SJSA1 (cell line): ENCODE measurements at regions not wholly inside any gene's neighbourhood (a gene's known extent, or its start where the extent isn't known, plus 50 kb on each side); places are given as distances from the start of the nearest gene placed in this dataset.

Experiments
- DNase-seq, 2 experiments: peaks; one replicate each; pipeline ENCODE4 v3.0.0-alpha.2; 2015 to 2020; ENCODE audit warnings: low spot score in 2 of 2, low read depth in 1 of 2
- H3K27ac ChIP-seq: fragments of 250-450 bp; sonication (Bioruptor Pico); 2 replicates; pipeline ENCODE4 v1.5.1; 2020; ENCODE audit warnings: mild to moderate bottlenecking, moderate library complexity
- H3K27me3 ChIP-seq: fragments of 250-450 bp; sonication (Bioruptor Pico); replicated peaks from 2 replicates; pipeline ENCODE4 v1.5.1; 2020; ENCODE audit warnings: mild to moderate bottlenecking, moderate library complexity
- H3K36me3 ChIP-seq: fragments of 250-450 bp; sonication (Bioruptor Pico); 2 replicates; pipeline ENCODE4 v1.5.1; 2020; ENCODE audit warnings: mild to moderate bottlenecking
- H3K4me1 ChIP-seq: fragments of 250-450 bp; sonication (Bioruptor Pico); replicated peaks from 2 replicates; pipeline ENCODE4 v1.6.1; 2021; ENCODE audit warnings: mild to moderate bottlenecking
- H3K4me3 ChIP-seq: fragments of 250-450 bp; sonication (Bioruptor Pico); 2 replicates; pipeline ENCODE4 v1.5.1; 2020; ENCODE audit warnings: mild to moderate bottlenecking
- H3K9me3 ChIP-seq: fragments of 250-450 bp; sonication (Bioruptor Pico); replicated peaks from 2 replicates; pipeline ENCODE4 v1.5.1; 2020; ENCODE audit warnings: mild to moderate bottlenecking

DNA sequence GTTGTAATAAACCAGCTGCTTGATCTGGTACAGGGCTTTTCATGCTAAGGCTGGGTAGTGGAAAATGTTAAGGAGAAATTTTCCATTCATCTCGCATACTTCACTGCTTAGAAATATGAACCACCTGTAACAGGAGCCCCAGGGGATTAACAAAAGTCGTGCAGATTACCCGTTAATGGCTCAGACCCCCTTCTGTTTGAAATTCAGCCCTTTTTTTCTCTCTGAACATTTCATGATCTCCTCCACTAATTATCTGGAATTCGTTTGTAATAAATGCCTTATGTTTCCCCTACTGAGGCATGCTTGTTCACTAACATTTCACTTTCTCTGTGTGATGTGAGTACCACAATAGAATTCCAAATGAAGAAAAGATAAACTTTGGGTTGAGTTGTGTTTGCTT lies 336.4 kb upstream of the HSF2 start:
- Histone ChIP-seq H3K27ac (no peak overlapping the region), H3K9me3 (no peaks in the 10 kb centered on the region), H3K4me3 (no peak overlapping the region), H3K4me1 (peaks cover 6% of the 10 kb centered on the region; the same call in 1 of the 2 replicates), H3K27me3 (no peaks in the 10 kb centered on the region), H3K36me3 (no peaks in the 10 kb centered on the region)
- peak in 1 of 2 experiments; percentile 52 for DNase-seq

DNA sequence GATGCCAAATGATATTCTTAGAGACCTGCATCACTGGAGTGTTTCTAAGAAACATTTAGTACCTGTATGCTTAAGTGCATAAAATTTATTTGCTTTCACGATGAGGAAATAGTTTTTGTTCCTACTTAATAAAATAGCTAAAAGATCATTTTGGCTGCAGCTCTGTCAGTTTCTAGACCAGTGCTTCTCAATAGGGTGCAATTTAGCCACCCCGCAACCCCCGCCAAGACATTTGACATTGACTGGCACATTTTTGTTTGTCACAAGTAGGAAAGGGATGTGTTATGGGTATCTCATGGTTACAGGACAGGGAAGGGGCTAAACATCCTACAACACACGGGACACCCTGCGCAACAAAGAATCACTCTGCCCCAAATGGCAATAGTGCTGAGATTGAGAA lies 335.7 kb upstream of the HSF2 start:
- H3K36me3 ChIP-seq, result no peaks in the 10 kb centered on the region
- no peak for DNase-seq
- no peak overlapping the region for H3K4me3 ChIP-seq
- H3K4me1 ChIP-seq, result peaks cover 6% of the 10 kb centered on the region; the same call in 1 of the 2 replicates
- H3K27me3 ChIP-seq, result no peaks in the 10 kb centered on the region
- H3K9me3 ChIP-seq, result no peaks in the 10 kb centered on the region
- no peak overlapping the region for H3K27ac ChIP-seq

DNA sequence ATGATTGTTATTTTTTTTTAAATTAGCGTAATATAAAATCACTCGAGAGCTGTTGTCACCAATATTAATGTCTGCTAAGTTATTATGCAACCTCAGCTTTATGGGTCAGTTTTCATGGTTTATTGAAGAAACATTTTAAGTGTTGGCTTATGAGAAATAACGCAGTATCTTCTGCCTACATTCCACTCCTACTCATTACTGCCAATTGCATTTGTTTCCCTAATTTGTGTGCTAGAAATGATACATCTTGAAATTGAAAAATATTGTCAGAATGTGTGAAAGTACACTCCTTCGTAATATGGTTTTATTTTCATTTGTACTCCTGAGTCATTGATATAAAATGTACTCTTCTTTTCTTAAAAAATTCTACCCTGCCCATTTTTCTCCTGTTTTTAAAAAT lies 333.3 kb upstream of the HSF2 start:
- H3K4me3 ChIP-seq, result no peak overlapping the region
- no peak overlapping the region for H3K27ac ChIP-seq
- DNase-seq, result no peak
- H3K36me3 ChIP-seq, result no peaks in the 10 kb centered on the region
- no peaks in the 10 kb centered on the region for H3K9me3 ChIP-seq
- H3K4me1 ChIP-seq, result peaks cover 6% of the 10 kb centered on the region; the same call in 1 of the 2 replicates
- H3K27me3 ChIP-seq, result no peaks in the 10 kb centered on the region

DNA sequence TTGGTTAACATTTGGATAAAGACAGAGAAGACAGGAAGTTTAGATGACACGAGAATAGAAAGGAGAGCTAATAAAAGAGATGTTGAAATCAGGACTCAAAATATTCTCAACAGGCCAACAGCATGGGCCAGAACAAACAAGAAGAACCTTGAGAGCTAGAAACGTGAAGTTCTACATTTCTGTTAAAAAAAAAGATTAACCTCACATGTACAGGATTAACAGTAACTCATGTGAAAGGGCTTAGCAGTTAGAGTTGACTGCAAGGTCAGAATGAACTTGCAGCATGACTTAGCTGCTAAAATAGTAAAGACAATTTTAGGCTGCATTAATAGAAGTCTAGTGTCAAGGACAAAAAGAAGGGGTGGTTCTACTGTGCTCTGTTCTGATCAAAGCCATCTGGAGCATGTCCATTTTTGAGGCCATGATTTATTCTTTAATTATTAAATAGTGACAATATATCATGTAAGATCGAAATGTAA lies 331.1 kb upstream of the HSF2 start:
- Histone ChIP-seq H3K4me3 (no peak overlapping the region), H3K9me3 (no peaks in the 10 kb centered on the region), H3K27me3 (no peaks in the 10 kb centered on the region), H3K4me1 (peaks cover 6% of the 10 kb centered on the region; the same call in 1 of the 2 replicates), H3K27ac (no peak overlapping the region), H3K36me3 (no peaks in the 10 kb centered on the region)
- no peak for DNase-seq

DNA sequence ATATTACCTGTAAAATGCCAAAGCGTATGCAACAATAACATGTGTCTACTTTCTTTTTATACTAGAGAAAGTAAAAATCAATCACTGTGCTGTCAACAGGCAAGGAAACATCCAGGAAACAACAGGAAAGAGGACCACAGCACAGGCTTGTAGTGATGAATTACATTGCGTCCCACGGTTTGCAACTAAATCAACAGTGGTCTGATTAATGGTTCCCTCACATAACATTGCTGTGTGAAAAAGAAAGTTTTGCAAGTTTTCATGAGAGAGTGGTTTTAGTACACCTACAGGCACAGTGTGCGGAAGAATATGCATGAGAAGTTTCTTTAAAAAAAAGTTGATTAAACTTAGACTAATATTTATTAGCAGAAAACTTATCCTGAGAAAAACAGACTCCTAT lies 329.5 kb upstream of the HSF2 start:
- Histone ChIP-seq H3K4me1 (no peaks in the 10 kb centered on the region), H3K4me3 (no peak overlapping the region), H3K27me3 (no peaks in the 10 kb centered on the region), H3K27ac (no peak overlapping the region), H3K9me3 (no peaks in the 10 kb centered on the region), H3K36me3 (no peaks in the 10 kb centered on the region)
- no peak for DNase-seq

DNA sequence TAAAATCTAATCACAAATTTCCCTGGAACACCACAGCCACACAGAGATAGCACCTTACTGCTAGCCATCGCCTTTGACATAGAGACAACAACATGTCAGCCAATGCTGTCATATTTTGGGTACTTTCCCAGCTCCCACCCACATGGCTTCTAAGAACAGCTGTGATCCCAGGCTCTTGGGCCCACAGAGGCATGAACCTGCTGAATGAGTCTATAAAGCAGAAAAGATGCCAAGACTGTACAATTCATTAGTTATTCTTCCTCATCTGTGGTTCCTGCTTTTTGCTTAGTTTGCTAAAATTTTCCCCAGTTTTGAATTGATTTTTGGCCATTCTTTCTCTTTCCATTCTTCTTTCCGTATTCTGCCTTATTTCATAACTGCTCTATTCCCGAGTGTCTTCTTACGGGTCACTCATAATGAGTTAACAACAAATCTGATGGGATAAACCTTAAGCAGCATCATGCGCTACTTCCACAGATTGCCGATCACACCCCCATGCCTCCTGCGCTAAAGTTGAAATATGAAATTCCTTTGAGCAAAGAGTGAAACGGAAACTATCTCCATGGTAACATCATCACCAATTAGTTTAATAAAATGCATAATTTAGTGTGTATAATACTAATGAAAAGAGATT lies 327.3 kb upstream of the HSF2 start:
- no peaks in the 10 kb centered on the region for H3K4me1 ChIP-seq
- no peak overlapping the region for H3K27ac ChIP-seq
- no peak overlapping the region for H3K4me3 ChIP-seq
- H3K9me3 ChIP-seq, result no peaks in the 10 kb centered on the region
- DNase-seq, result no peak
- H3K36me3 ChIP-seq, result no peaks in the 10 kb centered on the region
- no peaks in the 10 kb centered on the region for H3K27me3 ChIP-seq

DNA sequence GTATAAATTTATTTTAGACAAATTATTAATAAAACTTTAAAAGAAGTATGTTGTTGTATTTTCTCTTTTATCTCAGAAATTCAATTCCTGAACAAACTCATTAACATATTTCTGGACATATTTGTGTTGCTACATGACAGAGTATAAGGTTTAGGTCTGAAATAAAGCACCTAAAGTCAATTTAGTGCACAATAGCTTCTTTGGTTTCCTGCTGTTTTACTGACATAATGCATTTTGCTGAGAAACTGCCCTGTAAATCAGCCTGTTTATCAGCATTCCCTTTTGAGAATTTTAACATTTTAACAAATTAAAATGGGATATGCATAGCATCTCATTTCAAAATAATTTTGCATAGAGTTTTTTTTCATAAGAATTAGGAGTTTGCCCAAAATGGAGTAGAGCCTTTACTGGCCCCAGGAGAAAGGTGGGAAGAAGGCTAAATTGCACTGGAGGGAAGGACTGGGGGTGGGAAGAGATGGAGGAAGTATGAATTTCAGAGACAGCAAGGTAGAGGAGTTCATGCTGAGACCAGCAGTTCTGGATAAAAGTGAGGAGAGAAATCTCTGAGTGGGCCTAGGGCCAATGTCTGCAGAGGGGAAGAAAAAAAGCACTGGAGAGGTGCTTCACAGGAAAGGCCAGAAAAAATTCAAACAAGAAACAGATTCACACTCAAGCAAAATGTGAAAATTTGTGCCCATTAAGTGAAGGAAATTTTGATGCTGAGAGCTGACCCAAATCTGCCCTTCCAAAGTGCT lies 324.2 kb upstream of the HSF2 start:
- Histone ChIP-seq H3K4me3 (no peak overlapping the region), H3K27me3 (no peaks in the 10 kb centered on the region), H3K9me3 (no peaks in the 10 kb centered on the region), H3K4me1 (no peaks in the 10 kb centered on the region), H3K27ac (no peak overlapping the region), H3K36me3 (no peaks in the 10 kb centered on the region)
- no peak for DNase-seq

DNA sequence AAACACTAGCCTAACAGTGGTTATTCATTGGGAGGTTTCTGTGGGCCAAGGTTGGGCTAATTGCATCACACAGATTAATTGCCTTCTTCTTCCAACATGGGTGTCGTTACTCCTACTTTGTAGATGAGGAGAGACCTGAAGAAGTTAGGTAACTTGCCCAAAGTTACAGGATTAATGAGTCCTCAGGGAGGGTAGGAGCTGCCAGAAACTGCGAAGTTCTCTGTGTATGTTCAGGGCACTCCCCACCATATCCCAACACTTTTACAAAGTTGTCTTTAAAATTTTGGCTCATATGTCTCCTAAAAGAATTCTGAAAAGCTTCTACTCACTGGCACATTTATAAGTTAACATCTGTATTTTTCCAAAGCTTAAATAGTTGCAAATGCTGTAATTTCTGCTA lies 323.5 kb upstream of the HSF2 start:
- DNase-seq, result no peak
- Histone ChIP-seq H3K27ac (no peak overlapping the region), H3K4me3 (no peak overlapping the region)

DNA sequence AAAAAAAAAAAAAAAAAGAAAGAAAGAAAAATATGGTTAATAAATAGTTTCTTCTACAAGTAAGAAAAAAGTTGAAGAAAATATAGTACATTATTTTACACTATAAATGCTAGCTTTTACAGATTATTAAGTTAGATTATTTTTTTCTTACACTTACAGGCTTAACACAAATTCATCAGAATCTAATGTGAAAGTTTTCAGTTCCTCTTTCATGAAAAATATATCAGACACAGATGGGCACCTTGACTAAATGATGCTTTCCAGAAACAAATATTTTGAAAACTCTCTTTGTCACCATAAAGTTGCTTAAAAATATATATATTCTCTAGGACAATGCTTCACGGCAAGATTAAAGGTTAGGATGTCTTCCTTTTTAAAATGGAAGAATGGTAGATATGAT lies 321.8 kb upstream of the HSF2 start:
- no peak overlapping the region for H3K27ac ChIP-seq
- DNase-seq, result no peak
- H3K4me3 ChIP-seq, result no peak overlapping the region
- no peaks in the 10 kb centered on the region for H3K9me3 ChIP-seq
- H3K27me3 ChIP-seq, result no peaks in the 10 kb centered on the region
- no peaks in the 10 kb centered on the region for H3K4me1 ChIP-seq
- H3K36me3 ChIP-seq, result no peaks in the 10 kb centered on the region

More for the DNA sequence above, 323.5 kb upstream of the HSF2 start:
- Histone ChIP-seq H3K9me3 (no peaks in the 10 kb centered on the region), H3K4me1 (no peaks in the 10 kb centered on the region), H3K36me3 (no peaks in the 10 kb centered on the region), H3K27me3 (no peaks in the 10 kb centered on the region)

DNA sequence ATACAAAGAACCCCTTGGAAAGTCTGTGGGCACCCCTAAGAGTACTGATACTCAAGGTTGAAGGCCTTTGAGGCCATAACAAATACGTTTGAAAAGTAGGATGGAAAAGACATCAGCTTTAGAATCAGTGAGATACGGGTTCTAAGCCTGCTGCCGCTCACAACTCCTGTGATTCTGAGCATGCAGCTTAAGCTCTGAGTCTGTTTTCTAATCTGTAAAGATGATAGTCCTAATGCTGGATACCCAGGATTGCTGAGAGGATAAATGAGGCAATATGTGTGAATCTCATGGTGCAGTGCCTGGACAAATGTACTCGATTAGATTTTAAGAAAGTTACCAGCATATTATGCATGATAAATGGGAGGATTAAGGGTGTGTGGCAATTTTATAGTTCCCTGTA lies 321.0 kb upstream of the HSF2 start:
- Histone ChIP-seq H3K9me3 (no peaks in the 10 kb centered on the region), H3K27ac (no peak overlapping the region), H3K4me3 (no peak overlapping the region), H3K4me1 (no peaks in the 10 kb centered on the region), H3K36me3 (no peaks in the 10 kb centered on the region), H3K27me3 (no peaks in the 10 kb centered on the region)
- no peak for DNase-seq

DNA sequence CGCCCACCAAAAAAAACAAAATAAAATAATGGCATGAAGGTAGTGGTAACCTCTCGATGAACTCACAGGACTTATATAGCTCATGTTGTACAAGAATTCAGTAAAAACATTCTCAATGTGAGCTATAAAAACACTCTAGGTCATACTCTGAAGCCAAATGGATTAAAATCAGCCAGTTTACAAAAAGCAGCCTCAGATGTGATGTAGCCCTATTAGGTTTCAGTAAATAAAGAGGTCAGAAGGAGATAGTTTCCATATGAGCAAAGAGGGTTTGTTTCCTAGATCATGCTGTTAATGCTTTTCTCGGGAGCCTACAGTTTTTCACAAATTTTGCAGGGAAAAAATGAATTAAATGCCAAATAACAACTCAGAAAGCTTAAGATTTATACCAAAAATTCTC lies 319.5 kb upstream of the HSF2 start:
- no peak for DNase-seq
- H3K4me1 ChIP-seq, result no peaks in the 10 kb centered on the region
- H3K27me3 ChIP-seq, result no peaks in the 10 kb centered on the region
- no peaks in the 10 kb centered on the region for H3K36me3 ChIP-seq
- no peaks in the 10 kb centered on the region for H3K9me3 ChIP-seq
- H3K27ac ChIP-seq, result no peak overlapping the region
- H3K4me3 ChIP-seq, result no peak overlapping the region

DNA sequence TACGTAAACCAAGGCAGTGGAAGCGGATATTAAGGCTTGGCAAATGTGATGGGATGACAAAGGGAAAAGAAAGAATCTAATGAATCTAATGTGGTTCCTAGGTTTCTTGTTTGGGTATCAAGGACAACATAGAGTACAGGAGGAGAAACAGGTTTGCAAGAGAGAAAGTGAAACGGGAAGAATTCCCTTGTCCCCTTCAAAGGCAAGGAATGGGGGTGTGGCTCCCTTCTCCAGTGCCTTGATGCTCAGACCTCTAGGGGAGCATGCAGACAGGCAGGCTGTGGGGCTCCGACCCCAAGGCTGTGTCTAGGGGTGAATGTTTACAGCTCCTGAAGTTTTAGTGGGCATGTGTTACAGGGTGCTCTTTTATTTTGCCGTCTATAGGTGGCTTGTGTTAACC lies 317.5 kb upstream of the HSF2 start:
- Histone ChIP-seq H3K27me3 (no peaks in the 10 kb centered on the region), H3K4me3 (no peak overlapping the region), H3K27ac (no peak overlapping the region), H3K36me3 (no peaks in the 10 kb centered on the region), H3K9me3 (no peaks in the 10 kb centered on the region), H3K4me1 (no peaks in the 10 kb centered on the region)
- DNase-seq, result no peak

DNA sequence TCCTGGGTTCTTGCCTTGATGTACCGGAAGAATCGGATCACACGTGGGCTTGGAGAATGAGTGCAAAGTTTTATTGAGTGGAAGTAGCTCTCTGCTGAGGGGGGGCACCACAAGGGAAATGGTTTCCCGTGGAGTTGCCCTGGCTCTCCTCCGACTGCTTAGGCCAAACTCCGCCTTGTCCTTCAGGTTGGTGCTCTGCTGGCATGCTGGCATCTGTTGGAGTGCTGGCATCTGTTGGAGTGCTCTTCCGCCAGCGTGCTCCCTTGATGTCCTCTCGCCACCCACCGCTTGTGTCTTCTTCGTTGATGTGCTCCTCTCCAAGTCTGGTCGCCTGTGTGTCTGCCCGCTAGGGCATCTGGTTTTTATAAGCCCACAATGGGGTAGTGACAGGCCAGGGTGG lies 317.1 kb upstream of the HSF2 start:
- no peaks in the 10 kb centered on the region for H3K4me1 ChIP-seq
- DNase-seq, result no peak
- no peaks in the 10 kb centered on the region for H3K27me3 ChIP-seq
- no peak overlapping the region for H3K4me3 ChIP-seq
- H3K27ac ChIP-seq, result no peak overlapping the region
- H3K36me3 ChIP-seq, result no peaks in the 10 kb centered on the region
- H3K9me3 ChIP-seq, result no peaks in the 10 kb centered on the region

DNA sequence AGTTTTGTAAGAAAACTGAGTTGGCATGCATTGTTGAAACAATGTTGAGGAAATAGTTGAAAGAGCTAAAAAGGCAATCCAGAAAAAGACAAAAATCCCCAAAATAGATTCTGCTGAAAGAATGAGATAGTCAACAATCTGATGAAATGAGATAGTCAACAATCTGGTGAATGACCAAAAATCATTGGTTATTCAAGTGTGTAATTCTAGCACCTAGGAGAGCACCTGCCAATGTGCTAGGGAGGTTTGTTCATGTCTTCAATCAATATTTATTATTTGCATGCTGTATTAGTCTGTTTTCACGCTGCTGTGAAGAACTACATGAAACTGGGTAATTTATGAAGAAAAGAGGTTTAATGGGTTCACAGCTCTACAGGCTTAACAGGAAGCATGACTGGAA lies 307.1 kb upstream of the HSF2 start:
- H3K27ac ChIP-seq, result no peak overlapping the region
- H3K36me3 ChIP-seq, result no peaks in the 10 kb centered on the region
- no peaks in the 10 kb centered on the region for H3K4me1 ChIP-seq
- no peaks in the 10 kb centered on the region for H3K9me3 ChIP-seq
- no peak for DNase-seq
- H3K27me3 ChIP-seq, result no peaks in the 10 kb centered on the region
- no peak overlapping the region for H3K4me3 ChIP-seq
